SIG-M5 treated with dmso at 0.1 percent for 504 hours (cell line): ENCODE measurements at regions not wholly inside any gene's neighbourhood (a gene's known extent, or its start where the extent isn't known, plus 50 kb on each side); places are given as distances from the start of the nearest gene placed in this dataset.
A peak's percentile ranks its signal among the peaks of the same experiment; 100 is the strongest.
"Not testable (repeated sequence)": the region's sequence is repeated elsewhere in the genome, so short reads cannot be mapped to it uniquely, and the experiment has no call there.

Source experiments
- DNase-seq: peaks from one replicate; lab custom pipeline; 2025; ENCODE audit not compliant: unreplicated experiment; lab: John Stamatoyannopoulos, UW

GRCh38 chr1:173394813-173395212 is 82.3 kb upstream of the PRDX6 start:
- DNase-seq: not testable (repeated sequence)

GRCh38 chr1:173395762-173396161 is 81.4 kb upstream of the PRDX6 start:
- DNase-seq: no peak

- no peak for DNase-seq
Measured at GRCh38 chr1:173400387-173400995, 76.6 kb upstream of the PRDX6 start.

- DNase-seq: no peak
Measured at GRCh38 chr1:173403996-173404395, 73.1 kb upstream of the PRDX6 start.

- no peak for DNase-seq
Measured at GRCh38 chr1:173405281-173405680, 71.9 kb upstream of the PRDX6 start.

GRCh38 chr1:173405834-173406233 is 71.3 kb upstream of the PRDX6 start:
- DNase-seq: no peak

- DNase-seq: no peak
Measured at GRCh38 chr1:173406783-173407230, 70.3 kb upstream of the PRDX6 start.

GRCh38 chr1:173407846-173408245 is 69.3 kb upstream of the PRDX6 start:
- DNase-seq: no peak

GRCh38 chr1:173408886-173409285 is 68.2 kb upstream of the PRDX6 start:
- no peak for DNase-seq

GRCh38 chr1:173409613-173410012 is 67.5 kb upstream of the PRDX6 start:
- DNase-seq: peak; percentile 87

- DNase-seq: no peak
Measured at GRCh38 chr1:173410133-173410793, 66.9 kb upstream of the PRDX6 start.

GRCh38 chr1:173410794-173411236 is 66.3 kb upstream of the PRDX6 start:
- DNase-seq: no peak

- peak; percentile 18 for DNase-seq
Measured at GRCh38 chr1:173411835-173412742, 65.0 kb upstream of the PRDX6 start.

- no peak for DNase-seq
Measured at GRCh38 chr1:173413271-173413707, 63.8 kb upstream of the PRDX6 start.

GRCh38 chr1:173414136-173414535 is 63.0 kb upstream of the PRDX6 start:
- DNase-seq: peak; percentile 48

GRCh38 chr1:173414539-173415226 is 62.5 kb upstream of the PRDX6 start:
- no peak for DNase-seq

GRCh38 chr1:173415490-173415889 is 61.6 kb upstream of the PRDX6 start:
- DNase-seq: no peak

- no peak for DNase-seq
Measured at GRCh38 chr1:173415905-173416450, 61.2 kb upstream of the PRDX6 start.

- DNase-seq: no peak
Measured at GRCh38 chr1:173417563-173417962, 59.6 kb upstream of the PRDX6 start.

- DNase-seq: no peak
Measured at GRCh38 chr1:173418107-173418985, 58.8 kb upstream of the PRDX6 start.
